SK-N-SH treated with all-trans-retinoic acid at 6 μM for 48 hours (cell line): ENCODE measurements at regions not wholly inside any gene's neighbourhood (a gene's known extent, or its start where the extent isn't known, plus 50 kb on each side); places are given as distances from the start of the nearest gene placed in this dataset.
A peak's percentile ranks its signal among the peaks of the same experiment; 100 is the strongest.
"Not testable (repeated sequence)": the region's sequence is repeated elsewhere in the genome, so short reads cannot be mapped to it uniquely, and the experiment has no call there.

Experiments
- ATAC-seq: fragments of 200-7000 bp; cut with Tn5 transposase; 3 replicates; pipeline ENCODE4 v1.9.1; 2020; ENCODE audit warnings: mild to moderate bottlenecking, moderate library complexity
- BACH2 ChIP-seq: fragments of 250-450 bp; sonication (Bioruptor Pico); IDR thresholded peaks from 2 replicates; pipeline ENCODE4 v1.9.0; 2021; ENCODE audit warnings: mild to moderate bottlenecking, borderline replicate concordance
- CSDC2 ChIP-seq: fragments of 250-450 bp; sonication (Bioruptor Pico); IDR thresholded peaks from 2 replicates; pipeline ENCODE4 v1.5.0; 2020; ENCODE audit warnings: mild to moderate bottlenecking, moderate library complexity
- CSRNP3 ChIP-seq: fragments of 250-450 bp; sonication (Bioruptor Pico); IDR thresholded peaks from 2 replicates; pipeline ENCODE4 v1.5.1; 2021; ENCODE audit warnings: mild to moderate bottlenecking, moderate library complexity
- ESRRG ChIP-seq: fragments of 250-450 bp; sonication (Bioruptor Pico); IDR thresholded peaks from 2 replicates; pipeline ENCODE4 v1.6.1; 2021; ENCODE audit warnings: mild to moderate bottlenecking
- GLIS3 ChIP-seq: fragments of 250-450 bp; sonication (Bioruptor Pico); IDR thresholded peaks from 2 replicates; pipeline ENCODE4 v1.5.0; 2020; ENCODE audit warnings: mild to moderate bottlenecking, moderate library complexity
- ISL1 ChIP-seq: fragments of 250-450 bp; sonication (Bioruptor Pico); IDR thresholded peaks from 2 replicates; pipeline ENCODE4 v2.1.2; 2022; ENCODE audit warnings: mild to moderate bottlenecking, moderate library complexity
- OSR1 ChIP-seq: fragments of 250-450 bp; sonication (Bioruptor Pico); IDR thresholded peaks from 2 replicates; pipeline ENCODE4 v1.8.0; 2022; ENCODE audit warnings: moderate library complexity, mild to moderate bottlenecking, inconsistent platforms
- PATZ1 ChIP-seq: fragments of 250-450 bp; sonication (Bioruptor Pico); IDR thresholded peaks from 2 replicates; pipeline ENCODE4 v1.8.0; 2020; ENCODE audit warnings: mild to moderate bottlenecking, moderate library complexity, borderline replicate concordance
- RARB ChIP-seq: fragments of 250-450 bp; sonication (Bioruptor Pico); IDR thresholded peaks from 2 replicates; pipeline ENCODE4 v1.8.0; 2021; ENCODE audit warnings: mild to moderate bottlenecking, moderate library complexity
- SNAI2 ChIP-seq: fragments of 250-450 bp; sonication (Bioruptor Pico); IDR thresholded peaks from 2 replicates; pipeline ENCODE4 v1.5.0; 2020; ENCODE audit warnings: mild to moderate bottlenecking, moderate library complexity
- TCF4 ChIP-seq: fragments of 250-450 bp; sonication (Bioruptor Pico); IDR thresholded peaks from 2 replicates; pipeline ENCODE4 v1.8.0; 2021; ENCODE audit warnings: mild to moderate bottlenecking, moderate library complexity, borderline replicate concordance
- TOX ChIP-seq: fragments of 250-450 bp; sonication (Bioruptor Pico); IDR thresholded peaks from 2 replicates; pipeline ENCODE4 v1.8.0; 2021; ENCODE audit warnings: mild to moderate bottlenecking, moderate library complexity, borderline replicate concordance
- ZFP3 ChIP-seq: fragments of 250-450 bp; sonication (Bioruptor Pico); IDR thresholded peaks from 2 replicates; pipeline ENCODE4 v1.5.0; 2020; ENCODE audit warnings: mild to moderate bottlenecking, moderate library complexity
- ZFP30 ChIP-seq: fragments of 450-650 bp; formaldehyde crosslinking; IDR thresholded peaks from 2 replicates; pipeline ENCODE4 v1.5.0; 2022; ENCODE audit warnings: mild to moderate bottlenecking, moderate library complexity
- ZNF565 ChIP-seq: fragments of 450-650 bp; formaldehyde crosslinking; conservative IDR thresholded peaks from 2 replicates; pipeline ENCODE4 v1.5.0; 2020; ENCODE audit warnings: low read depth, mild to moderate bottlenecking, moderate library complexity
- ZNF70 ChIP-seq: fragments of 450-650 bp; formaldehyde crosslinking; IDR thresholded peaks from 2 replicates; pipeline ENCODE4 v1.5.0; 2020; ENCODE audit warnings: mild to moderate bottlenecking, moderate library complexity
- ZNF8 ChIP-seq: fragments of 450-650 bp; formaldehyde crosslinking; IDR thresholded peaks from 2 replicates; pipeline ENCODE4 v1.5.0; 2020; ENCODE audit warnings: mild to moderate bottlenecking, moderate library complexity
- TF ChIP-seq, protein P1 (sequence below): fragments of 250-450 bp; sonication (Bioruptor Pico); IDR thresholded peaks from 2 replicates; pipeline ENCODE4 v1.5.1; 2020; ENCODE audit warnings: low read depth, mild to moderate bottlenecking, moderate library complexity
- TF ChIP-seq, protein P2 (sequence below): fragments of 250-450 bp; sonication (Bioruptor Pico); IDR thresholded peaks from 2 replicates; pipeline ENCODE4 v1.8.0; 2021; ENCODE audit warnings: low read depth, mild to moderate bottlenecking, moderate library complexity, borderline replicate concordance

GRCh38 chr10:100636848-100637553 lies 101.3 kb downstream of the HIF1AN start:
- no peak for TF ChIP-seq BACH2 (CRISPR knock-in tag)
- TF ChIP-seq ZFP30 (CRISPR knock-in tag), result no peak
- no peak for TF ChIP-seq ZNF8 (CRISPR knock-in tag)
- no peak for TF ChIP-seq RARB (CRISPR knock-in tag)
- TF ChIP-seq, protein P1, sequence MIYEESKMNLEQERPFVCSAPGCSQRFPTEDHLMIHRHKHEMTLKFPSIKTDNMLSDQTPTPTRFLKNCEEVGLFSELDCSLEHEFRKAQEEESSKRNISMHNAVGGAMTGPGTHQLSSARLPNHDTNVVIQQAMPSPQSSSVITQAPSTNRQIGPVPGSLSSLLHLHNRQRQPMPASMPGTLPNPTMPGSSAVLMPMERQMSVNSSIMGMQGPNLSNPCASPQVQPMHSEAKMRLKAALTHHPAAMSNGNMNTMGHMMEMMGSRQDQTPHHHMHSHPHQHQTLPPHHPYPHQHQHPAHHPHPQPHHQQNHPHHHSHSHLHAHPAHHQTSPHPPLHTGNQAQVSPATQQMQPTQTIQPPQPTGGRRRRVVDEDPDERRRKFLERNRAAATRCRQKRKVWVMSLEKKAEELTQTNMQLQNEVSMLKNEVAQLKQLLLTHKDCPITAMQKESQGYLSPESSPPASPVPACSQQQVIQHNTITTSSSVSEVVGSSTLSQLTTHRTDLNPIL (CRISPR knock-in tag), result no peak
- TF ChIP-seq ESRRG, result no peak
- no peak for TF ChIP-seq SNAI2 (CRISPR knock-in tag)
- TF ChIP-seq, protein P2, sequence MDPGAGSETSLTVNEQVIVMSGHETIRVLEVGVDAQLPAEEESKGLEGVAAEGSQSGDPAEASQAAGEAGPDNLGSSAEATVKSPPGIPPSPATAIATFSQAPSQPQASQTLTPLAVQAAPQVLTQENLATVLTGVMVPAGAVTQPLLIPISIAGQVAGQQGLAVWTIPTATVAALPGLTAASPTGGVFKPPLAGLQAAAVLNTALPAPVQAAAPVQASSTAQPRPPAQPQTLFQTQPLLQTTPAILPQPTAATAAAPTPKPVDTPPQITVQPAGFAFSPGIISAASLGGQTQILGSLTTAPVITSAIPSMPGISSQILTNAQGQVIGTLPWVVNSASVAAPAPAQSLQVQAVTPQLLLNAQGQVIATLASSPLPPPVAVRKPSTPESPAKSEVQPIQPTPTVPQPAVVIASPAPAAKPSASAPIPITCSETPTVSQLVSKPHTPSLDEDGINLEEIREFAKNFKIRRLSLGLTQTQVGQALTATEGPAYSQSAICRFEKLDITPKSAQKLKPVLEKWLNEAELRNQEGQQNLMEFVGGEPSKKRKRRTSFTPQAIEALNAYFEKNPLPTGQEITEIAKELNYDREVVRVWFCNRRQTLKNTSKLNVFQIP (CRISPR knock-in tag), result no peak
- no peak for TF ChIP-seq PATZ1
- no peak for ATAC-seq

DNA sequence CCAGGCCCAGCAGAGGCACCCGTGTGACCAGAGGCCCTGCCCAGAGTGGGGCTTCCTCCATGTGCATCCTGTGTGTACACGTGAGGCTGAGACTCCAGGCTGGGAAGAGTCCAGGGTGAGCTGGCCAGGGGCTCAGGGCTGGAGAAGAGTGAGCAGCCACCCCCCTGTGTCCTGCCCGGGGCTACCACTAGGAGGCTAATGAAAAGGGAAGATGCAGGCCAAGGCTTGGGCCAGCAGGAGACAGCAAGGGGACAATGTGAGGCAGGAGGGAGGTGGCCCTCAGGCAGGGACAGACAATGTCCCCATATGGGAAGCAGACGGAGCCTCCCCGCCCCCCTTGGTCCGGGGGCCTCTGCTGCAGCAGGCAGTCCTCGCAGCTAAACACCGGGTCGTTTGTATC lies 102.0 kb downstream of the HIF1AN start:
- peak; percentile 92 for ATAC-seq
- TF ChIP-seq CSRNP3 (CRISPR knock-in tag), result no peak
- no peak for TF ChIP-seq TCF4 (CRISPR knock-in tag)
- no peak for TF ChIP-seq GLIS3 (CRISPR knock-in tag)
- TF ChIP-seq, protein P1 (CRISPR knock-in tag), result no peak
- no peak for TF ChIP-seq TOX (CRISPR knock-in tag)
- TF ChIP-seq SNAI2 (CRISPR knock-in tag), result no peak
- no peak for TF ChIP-seq RARB (CRISPR knock-in tag)
- TF ChIP-seq PATZ1, result no peak
- TF ChIP-seq ZNF70 (CRISPR knock-in tag), result no peak
- TF ChIP-seq ZNF8 (CRISPR knock-in tag), result no peak
- TF ChIP-seq ZNF565 (CRISPR knock-in tag), result no peak
- no peak for TF ChIP-seq ISL1 (CRISPR knock-in tag)

GRCh38 chr10:100638969-100639368 lies 103.2 kb downstream of the HIF1AN start:
- ATAC-seq, result not testable (repeated sequence)

DNA sequence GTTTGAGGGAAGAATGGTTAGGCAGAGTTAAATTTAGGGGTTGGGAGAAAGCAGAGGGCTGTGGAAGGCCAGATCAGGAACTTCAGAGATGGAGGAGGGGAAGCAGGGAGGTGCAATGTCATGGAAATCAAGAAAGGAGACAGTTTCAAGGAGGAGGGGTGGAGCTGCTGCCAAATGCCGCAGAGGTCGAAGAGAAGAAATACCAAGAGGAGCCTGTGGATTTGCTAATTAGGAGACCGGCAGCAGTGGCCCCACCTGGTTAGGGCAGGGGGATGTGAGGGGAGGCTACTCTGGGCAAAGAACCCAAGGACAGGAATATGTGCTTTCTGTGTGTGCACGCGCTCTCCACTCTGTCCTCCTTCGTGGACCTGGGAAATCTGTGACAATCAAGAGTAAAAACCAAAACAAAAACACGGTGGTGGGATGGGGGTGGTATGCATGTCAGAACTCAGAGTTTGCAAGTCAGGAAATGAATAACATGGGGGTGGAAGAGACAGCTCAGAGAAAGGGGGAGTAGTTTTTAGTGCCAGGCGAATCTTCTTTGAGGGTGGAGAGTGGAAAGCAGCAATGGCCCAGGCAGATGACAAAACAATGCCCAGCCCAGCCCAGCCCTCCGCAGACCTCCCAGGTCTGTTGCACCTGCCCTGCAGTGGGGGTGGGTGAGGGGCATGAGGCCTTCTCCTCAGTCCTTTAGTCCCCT lies 102.9 kb upstream of the PAX2 start:
- ATAC-seq, result no peak
- no peak for TF ChIP-seq CSDC2
- no peak for TF ChIP-seq SNAI2 (CRISPR knock-in tag)
- no peak for TF ChIP-seq BACH2 (CRISPR knock-in tag)
- no peak for TF ChIP-seq ISL1 (CRISPR knock-in tag)
- no peak for TF ChIP-seq CSRNP3 (CRISPR knock-in tag)
- TF ChIP-seq GLIS3 (CRISPR knock-in tag), result no peak
- TF ChIP-seq, protein P1 (CRISPR knock-in tag), result no peak
- TF ChIP-seq PATZ1, result no peak
- TF ChIP-seq OSR1 (CRISPR knock-in tag), result no peak
- TF ChIP-seq ESRRG, result no peak
- no peak for TF ChIP-seq ZFP3
